ENCODE measurements at regions not wholly inside any gene's neighbourhood (a gene's known extent, or its start where the extent isn't known, plus 50 kb on each side); places are given as distances from the start of the nearest gene placed in this dataset.

DNA sequence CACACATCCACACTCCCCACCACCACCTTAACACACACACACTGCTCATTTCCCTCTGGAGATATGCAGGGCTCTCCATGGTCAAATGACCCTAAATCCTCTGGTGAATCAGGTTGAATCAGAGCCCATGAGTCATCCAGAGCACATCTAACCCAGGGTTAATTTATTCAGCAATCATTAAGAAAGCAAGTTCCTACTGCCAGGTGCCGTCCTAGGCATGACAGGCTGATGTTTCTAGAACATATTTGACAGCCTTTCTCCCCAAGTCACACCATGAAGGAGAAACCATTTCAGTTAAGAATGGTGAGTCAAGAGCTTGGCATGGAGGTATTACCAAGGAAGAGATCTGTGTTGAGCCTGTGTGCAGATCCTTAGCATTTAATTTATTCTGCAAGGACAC is 194.3 kb upstream of the CAMK1G start:
- DNase-seq, result no peak

DNA sequence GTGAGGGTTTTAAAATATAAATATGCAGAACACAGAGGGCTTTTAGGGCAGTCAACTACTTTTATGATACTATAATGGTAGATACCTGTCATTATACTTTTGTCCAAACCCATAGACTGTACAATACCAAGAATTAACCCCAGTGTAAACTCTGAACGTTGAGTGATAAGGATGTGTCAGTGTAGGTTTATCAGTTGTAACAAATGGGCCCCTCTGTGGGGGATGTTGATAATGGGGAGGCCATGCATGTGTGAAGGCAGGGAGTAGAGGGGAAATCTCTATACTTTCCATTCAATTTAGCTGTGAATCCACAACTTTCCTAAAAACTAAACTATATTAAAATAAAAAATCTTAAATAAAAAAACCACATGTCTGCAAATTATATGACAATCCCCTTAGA is 193.5 kb upstream of the CAMK1G start:
- DNase-seq, result no peak

DNA sequence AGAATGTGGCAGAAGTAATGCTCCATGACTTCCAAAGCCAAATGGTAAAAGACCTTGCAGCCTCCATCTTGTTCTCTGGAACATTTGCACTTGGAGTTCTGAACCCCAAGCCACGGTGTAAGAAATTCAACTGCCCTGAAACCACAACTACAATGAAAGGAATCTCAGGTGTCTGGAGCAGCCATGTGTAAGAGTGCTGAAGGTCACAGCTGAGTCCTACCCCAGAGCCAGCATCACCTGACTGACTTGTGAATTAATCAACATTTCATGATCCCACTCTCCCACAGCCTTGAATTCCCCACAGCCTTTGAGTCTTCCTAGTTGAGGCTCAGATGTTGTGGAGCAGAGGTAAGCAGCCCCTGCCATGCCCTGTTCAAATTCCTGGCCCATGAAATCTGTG is 192.8 kb upstream of the CAMK1G start:
- no peak for DNase-seq

GRCh38 chr1:209391792-209392191 is 191.7 kb upstream of the CAMK1G start:
- no peak for DNase-seq

DNA sequence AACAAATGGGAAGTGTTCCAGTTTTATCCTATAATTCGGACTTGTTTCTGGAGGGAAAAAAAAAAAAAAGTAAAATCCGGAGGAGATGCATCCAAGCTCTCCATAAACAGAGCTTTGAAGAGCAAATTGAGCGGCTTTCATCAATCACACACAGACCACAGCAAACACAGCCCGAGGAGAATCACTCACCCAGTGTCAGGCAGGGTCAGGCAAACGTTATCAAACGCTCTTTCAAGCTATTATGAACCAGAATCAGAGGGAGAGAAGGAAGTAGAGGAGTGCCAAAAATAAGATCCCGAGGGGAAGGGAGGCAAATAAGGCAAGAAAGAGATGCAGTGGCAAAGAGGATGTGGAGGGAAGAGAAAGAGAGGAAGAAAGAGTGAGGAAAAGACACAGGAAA is 188.3 kb upstream of the CAMK1G start:
- no peak for DNase-seq

DNA sequence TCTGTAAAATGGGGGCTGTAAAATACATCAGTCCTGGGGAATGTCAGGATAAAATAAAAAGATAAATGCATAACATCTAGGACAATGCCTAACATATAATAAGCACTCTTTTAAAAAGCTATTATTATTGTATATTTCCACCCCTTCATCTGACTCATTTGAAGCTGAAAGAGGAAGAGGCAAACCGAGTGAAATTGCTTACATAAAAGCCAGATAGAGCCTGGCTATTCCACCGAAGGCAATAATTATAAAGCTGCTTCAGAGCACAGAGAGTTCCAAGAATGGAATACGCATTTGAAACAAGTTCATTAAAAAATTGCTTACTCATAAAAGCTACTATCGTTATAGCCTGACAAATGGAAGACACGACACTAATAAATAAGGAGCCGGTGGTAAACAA is 186.1 kb upstream of the CAMK1G start:
- DNase-seq, result no peak

- DNase-seq, result no peak
Measured at GRCh38 chr1:209397910-209398309, 185.6 kb upstream of the CAMK1G start.

DNA sequence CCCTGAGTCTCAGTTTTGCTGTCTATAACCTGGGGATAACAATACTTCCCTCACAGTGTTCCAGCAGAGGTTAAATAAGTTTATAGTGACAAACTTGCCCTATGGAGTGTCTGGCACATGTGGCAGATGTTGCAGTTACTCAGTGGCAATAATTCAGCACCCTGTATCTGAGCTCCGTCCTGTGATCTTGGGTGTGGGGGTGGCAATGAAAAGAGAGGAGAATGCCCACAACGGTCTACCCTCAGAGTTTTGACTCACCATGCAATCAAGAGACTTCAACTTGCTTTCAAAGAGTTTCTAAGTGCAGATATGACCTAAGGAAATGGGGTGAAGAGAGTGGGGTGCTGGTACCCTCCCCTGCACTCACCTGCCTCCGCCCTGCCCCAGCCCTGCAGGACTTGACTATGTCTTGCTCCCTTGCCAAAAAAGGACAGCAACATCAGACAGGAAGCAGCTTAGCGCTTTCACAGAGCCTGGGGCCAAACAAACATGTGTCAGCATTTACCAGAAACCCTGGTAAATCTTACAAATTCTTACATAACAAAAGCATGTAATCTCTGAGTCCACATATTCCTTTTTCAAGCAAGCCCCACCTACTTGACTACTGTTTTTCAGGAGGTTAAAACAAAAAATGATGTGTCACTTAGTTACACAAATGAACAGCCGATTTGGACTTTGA is 185.1 kb upstream of the CAMK1G start:
- no peak for DNase-seq

DNA sequence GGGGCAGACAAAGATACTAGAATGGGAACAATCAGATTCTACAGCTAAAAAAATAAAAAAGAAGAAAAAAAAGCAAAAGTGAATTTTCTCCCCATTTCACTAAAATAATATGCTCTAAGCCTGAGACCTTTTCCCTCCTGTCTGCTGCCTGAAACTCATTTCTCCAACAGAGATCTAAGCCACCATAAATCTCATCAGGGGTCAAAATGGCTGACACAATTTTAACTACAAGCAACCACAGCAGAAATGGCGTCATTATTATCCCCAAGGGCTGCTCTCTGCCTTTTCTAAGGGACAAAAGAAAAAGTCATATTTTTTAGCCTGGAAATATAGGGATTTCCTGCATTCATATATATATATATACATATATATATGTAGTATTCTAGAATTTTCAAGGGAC is 183.7 kb upstream of the CAMK1G start:
- DNase-seq, result no peak

DNA sequence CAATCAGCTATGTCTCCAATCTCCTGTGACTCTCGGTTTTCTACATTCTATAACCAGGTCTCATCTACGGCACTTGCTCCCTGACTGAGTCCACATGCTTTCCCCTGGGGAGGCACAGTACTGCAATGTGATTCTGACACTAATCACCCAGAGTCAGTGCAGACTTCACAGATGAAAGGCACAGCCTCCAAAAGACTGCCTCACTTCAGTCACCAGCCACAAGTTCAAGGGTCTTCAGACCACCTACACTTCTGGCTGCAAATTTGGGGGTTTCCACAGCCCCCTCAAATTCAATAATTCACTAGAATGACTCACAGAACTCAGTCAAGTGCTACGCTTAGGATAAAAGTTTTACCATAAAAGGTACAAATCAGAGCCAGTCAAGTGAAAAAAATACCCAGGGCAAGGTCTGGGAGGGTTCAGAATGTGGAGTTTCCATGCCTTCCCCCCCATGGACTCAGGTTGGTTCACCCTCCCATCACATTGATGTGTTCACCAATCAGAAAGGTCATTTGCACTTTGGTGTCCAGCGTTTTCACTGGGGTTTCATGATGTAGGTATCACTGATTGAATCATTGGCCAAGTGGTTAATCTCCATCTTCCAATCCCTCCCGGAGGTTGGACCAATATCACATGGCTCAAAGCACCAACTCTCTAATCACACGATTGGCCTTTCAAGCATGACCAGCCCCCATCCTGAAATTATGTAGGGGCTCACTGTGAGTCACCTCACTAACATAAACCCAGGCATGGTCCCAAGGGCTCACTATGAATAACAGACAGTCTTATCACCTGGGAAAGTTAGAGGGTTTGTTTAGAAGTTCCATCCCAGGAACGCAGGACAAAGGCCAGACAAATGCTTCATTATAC is 182.9 kb upstream of the CAMK1G start:
- DNase-seq, result no peak

DNA sequence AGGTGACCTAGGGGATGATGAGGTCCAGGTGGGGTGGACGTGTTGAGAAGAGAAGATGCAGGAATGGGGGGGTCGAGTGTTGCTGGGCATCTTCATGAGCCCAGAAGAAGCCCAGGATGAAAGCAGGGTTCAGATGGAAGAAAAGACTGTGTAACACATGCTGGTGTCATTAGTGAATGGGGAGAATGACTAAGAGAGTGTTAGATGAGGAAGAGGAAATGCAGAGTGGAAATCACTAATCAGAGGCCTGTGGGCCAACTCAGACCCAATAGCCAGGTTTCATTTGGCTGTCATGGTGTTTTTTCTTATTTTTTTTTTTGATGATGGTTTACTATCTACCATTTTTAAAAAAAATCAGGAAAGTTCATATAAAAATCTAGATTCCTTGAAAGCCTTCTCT is 180.8 kb upstream of the CAMK1G start:
- no peak for DNase-seq

GRCh38 chr1:209403921-209404320 is 179.6 kb upstream of the CAMK1G start:
- no peak for DNase-seq

DNA sequence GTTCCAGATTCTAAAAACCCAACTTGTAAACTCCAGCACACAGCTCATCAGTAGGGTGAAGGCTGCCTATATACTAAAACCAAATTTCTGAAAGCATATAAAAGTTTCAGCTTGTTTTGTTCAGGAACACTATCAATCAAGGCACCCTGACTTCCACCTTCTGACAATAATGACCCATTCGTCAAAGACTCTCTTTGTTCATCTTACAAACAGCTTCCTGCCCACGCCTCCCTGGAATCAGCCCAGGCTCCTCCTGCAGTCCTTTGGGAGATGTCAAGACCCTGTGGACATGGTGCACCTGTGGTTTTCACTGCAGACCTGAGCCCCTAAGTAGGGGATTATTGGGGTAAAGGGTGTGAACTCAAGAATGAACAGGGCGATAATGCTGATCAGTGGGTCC is 178.9 kb upstream of the CAMK1G start:
- DNase-seq, result no peak

- DNase-seq, result no peak
Measured at GRCh38 chr1:209405183-209405814, 178.2 kb upstream of the CAMK1G start.

DNA sequence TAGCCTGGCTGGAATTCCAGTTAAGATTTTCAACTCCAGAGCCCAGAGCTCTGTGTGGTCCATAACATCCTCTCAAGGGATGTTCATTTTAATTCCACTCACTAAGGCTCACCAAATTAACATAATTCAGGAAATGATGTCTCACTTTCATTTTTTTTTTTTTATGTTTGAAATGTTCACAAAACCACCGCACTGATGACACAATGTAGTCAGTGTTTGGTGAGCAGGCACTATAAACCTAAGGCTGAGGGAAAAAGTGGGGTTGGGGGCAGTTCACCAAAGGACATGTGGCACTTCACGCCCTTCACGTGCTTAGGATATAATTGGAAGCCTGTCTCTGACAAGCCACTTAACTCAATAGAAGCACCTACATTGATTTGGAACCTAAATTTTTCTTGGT is 177.3 kb upstream of the CAMK1G start:
- no peak for DNase-seq

- no peak for DNase-seq
Measured at GRCh38 chr1:209406595-209406994, 176.9 kb upstream of the CAMK1G start.

- no peak for DNase-seq
Measured at GRCh38 chr1:209409780-209410179, 173.7 kb upstream of the CAMK1G start.

- DNase-seq, result no peak
Measured at GRCh38 chr1:209411491-209411929, 172.0 kb upstream of the CAMK1G start.

- no peak for DNase-seq
Measured at GRCh38 chr1:209412036-209412435, 171.5 kb upstream of the CAMK1G start.

- DNase-seq, result no peak
Measured at GRCh38 chr1:209412566-209412965, 170.9 kb upstream of the CAMK1G start.

DNA sequence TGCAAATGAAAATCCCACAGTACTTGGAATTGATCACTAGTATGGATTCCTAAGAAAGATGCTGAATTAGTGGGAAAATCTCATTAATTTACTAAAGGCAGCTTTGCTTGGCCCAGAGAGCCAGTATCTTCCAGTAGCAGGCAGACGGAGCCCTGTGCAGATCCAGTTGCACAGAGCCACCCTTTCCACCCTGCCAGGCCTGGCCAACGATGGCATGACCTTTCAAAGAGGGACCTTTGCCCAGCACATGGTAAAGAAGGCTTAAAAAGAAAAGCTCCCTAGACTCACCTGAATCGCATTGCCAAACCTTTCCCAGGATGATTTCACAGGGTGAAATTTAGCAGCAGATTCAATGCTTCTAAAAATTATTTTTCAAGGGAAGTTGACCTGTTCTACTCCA is 170.5 kb upstream of the CAMK1G start:
- no peak for DNase-seq

DNA sequence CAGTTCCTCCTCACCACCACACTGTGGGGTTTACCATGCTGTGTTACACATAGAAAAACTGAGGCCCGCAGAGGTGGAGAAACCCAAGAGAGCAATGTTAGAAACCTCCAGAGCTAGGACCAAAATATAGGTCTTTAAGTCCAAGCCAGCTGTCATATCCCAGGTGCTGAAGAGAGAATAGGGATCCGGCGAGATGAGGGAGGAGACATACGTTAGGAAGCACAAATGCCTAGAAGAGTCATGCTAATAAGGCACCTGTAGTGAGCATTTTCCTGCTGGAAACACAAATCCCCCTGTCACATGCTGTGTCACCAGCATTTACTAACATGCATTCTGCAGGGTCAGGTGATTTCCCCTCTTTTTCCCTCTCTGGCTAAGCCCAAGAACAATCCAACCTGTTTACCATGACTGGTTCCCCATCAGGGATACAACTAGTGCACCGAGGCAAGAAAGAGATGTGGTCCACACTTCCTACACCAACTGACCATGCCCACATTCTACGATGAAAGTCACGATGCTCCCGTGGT is 168.6 kb upstream of the CAMK1G start:
- no peak for DNase-seq

- no peak for DNase-seq
Measured at GRCh38 chr1:209416039-209416438, 167.5 kb upstream of the CAMK1G start.

DNA sequence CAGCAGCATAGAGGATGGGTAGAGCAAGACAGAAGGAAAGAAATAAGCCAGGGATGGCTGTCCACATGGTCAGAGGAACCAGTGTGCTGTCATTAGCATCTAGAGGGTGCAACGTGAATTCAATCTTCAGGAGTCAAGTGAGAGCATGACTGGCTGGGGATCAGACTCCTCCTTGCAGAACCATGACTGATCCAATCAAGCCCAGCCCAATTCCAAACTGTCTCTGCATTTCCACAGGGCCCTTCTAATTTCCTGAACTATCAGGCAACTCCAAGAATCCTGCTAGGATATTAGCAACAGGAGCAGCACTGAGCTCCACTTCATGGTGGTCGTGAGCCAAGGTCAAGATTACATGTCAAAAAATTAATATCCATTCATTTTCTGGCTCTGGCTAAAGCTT is 166.8 kb upstream of the CAMK1G start:
- DNase-seq, result no peak

Data from NCI-H510A (cell line).